TTC549 (cell line): ENCODE measurements at regions not wholly inside any gene's neighbourhood (a gene's known extent, or its start where the extent isn't known, plus 50 kb on each side); places are given as distances from the start of the nearest gene placed in this dataset.
"Not testable (repeated sequence)": the region's sequence is repeated elsewhere in the genome, so short reads cannot be mapped to it uniquely, and the experiment has no call there.

ENCODE experiments used
- FAIRE-seq: peaks from 2 replicates; lab custom pipeline; 2012; peaks lifted over from hg19 to GRCh38; lab: Jason Lieb, UNC

- no peak for FAIRE-seq
Observed at GRCh38 chr10:55897490-55897921, 463.6 kb downstream of the ZWINT start.

DNA sequence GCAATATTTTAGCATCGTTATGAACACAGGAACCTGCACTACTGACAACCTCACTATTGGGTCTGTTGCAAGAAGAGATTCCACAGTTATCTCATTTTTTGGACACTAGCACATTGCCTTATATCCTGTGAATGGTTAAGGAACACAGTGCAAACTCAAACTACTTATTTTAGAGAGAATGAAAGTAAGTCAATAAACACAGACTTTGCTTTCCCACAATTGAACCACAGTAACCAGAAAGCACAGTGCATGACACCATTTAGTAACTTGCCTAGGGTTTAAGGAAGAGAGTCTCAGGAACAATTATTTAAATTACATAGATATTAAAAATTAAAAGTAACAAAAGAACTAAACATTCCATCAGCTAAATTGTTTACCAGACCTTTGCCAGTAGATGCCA lies 468.8 kb downstream of the ZWINT start:
- FAIRE-seq: no peak

- no peak for FAIRE-seq
Observed at GRCh38 chr10:55881588-55881987, 479.5 kb downstream of the ZWINT start.

GRCh38 chr10:55873485-55873884 lies 487.6 kb downstream of the ZWINT start:
- FAIRE-seq: no peak

GRCh38 chr10:55870186-55870585 lies 490.9 kb downstream of the ZWINT start:
- no peak for FAIRE-seq

- no peak for FAIRE-seq
Observed at GRCh38 chr10:55867848-55868247, 493.2 kb downstream of the ZWINT start.

GRCh38 chr10:55858730-55859129 lies 502.3 kb downstream of the ZWINT start:
- no peak for FAIRE-seq

- no peak for FAIRE-seq
Observed at GRCh38 chr10:55852900-55853299, 508.2 kb downstream of the ZWINT start.

DNA sequence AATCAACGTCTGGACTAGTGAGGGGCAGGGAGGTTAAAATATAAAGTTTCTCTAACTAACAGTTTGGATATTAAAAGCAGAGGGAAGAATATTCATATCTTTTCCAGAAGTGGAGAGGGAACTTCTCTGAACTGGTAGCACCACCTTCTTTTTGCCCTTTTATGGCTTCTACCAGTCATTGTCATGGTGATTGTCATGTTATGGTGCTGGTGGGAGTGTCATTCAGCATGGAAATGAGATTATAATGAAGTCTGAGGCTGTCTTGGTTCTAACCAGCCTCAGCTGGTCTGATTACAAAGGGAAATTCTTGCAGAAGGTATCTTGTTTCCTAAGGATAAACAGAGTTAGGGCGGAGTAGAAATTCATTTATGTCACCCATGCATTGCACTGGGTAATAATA lies 523.8 kb downstream of the ZWINT start:
- no peak for FAIRE-seq

DNA sequence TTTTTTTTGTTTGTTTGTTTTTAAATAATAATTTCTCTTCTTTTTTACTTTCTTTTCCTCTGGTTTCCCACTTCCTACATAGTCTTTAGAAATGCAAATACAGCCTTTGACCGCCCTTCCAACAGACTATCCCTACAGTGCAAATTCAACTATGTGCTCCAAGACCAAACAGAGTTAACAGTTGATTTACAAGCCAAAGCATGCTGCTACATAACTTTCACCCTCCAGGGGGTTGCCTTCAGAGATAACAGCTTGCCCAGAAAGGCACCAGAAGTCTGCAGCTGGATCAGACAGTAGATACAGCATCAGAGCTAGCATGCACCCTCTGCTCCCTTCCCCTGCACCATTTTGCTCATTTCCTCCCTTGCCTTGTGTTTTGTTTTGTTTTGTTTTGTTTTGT lies 539.0 kb downstream of the ZWINT start:
- FAIRE-seq: no peak

- no peak for FAIRE-seq
Observed at GRCh38 chr10:55820478-55820877, 540.6 kb downstream of the ZWINT start.

- no peak for FAIRE-seq
Observed at GRCh38 chr10:55820071-55820470, 541.0 kb downstream of the ZWINT start.

DNA sequence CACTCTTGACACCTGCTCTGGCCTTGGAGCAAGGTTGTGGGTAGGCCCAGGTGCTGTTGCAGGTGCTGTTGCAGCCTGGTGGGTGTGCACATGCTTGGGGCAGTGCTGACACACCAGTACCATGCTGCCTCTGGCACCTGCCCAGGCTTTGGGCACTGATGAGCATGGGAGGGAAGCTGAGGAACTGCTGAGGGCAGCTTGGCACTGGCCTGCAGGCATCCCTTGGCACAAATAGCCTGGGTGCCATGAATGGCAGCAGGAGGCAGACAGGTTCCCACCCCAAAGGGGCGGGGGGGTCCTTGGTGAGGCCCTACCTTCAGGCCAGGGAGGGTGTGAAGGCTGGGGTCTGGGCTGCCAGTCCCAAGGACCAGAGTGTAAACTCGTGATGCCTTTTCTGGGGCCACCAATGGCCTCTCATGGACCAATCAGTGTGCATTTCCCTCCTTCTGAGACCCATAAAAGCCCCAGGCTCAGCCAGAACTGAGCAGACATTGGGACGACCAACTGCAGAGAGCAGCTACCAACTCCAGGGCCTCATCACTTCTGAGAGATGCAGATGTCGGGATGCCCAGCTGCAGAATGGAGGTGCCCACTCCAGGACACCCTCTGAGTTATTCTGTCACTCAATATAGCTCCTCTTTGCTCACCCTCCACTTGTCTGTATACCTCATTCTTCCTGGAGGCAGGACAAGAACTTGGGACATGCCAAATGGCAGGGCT lies 547.4 kb downstream of the ZWINT start:
- FAIRE-seq: no peak

- no peak for FAIRE-seq
Observed at GRCh38 chr10:55803055-55803454, 558.0 kb downstream of the ZWINT start.

GRCh38 chr10:55801353-55801661 lies 559.8 kb downstream of the ZWINT start:
- FAIRE-seq: no peak

GRCh38 chr10:55800602-55801352 lies 560.3 kb downstream of the ZWINT start:
- no peak for FAIRE-seq

DNA sequence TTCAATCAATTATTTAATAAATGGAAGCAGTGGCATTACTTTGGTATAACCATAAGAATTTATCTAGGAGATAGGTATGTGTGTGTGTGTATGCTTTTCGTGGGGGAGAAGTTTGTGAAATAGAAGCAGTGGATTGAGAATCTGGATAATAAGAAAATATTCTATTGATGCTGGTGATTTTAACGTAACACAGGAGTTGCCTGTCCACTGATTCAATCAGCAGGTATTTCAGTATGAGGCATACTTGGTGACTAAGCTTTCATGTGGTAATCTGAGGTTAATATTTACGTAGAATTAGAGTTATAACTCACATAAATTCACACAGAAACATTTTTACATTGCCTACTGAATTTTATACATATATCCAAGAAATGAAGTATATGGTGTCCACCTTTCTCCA lies 568.0 kb downstream of the ZWINT start:
- no peak for FAIRE-seq

DNA sequence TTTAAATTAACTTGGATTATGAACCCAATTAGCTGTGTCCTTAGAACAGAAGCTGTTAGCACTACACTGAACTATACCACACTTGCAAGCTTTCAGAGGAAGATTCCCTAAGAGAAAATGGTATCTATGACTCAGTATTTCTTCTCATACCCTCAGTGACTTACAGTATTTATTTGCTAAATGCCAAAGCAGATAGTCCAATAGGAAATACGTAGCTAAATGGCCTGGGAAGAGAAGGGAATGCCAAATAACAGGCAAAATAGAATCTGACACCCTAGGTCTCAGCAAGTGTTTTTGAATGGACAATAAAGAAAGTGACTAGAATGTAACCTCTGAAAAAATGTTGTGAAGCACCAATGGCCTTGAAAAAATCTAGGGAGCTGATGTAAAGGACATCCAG lies 570.8 kb downstream of the ZWINT start:
- not testable (repeated sequence) for FAIRE-seq

DNA sequence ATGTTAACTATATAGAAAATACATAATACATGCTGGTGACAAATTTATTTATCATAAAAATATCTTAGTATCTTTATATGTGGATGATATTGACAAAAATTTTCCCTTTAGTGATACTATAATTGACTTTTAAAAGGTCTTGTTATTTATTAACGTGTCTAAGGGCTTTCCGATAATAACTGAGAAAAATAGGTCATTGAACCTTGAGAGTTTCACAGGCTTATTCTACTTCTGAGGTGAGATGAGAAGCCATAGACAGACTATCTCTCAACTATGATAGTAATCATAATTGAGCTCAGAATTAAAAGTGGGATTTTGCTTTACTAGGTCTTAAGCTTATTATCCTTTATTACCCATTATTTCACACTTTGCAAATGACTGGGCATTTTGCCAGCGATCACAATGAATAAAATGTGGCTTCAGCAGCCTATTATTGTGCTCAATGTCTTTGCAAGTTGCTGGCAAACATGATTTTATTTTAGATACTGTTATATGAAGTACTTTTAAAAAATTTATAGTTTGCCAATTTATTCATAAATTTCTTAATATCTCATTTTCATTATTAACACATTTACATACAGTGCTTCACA lies 574.5 kb downstream of the ZWINT start:
- FAIRE-seq: no peak

GRCh38 chr10:55782181-55782580 lies 578.9 kb downstream of the ZWINT start:
- FAIRE-seq: no peak

- FAIRE-seq: peak; percentile 62
Observed at GRCh38 chr10:55766212-55766611, 594.8 kb downstream of the ZWINT start.

DNA sequence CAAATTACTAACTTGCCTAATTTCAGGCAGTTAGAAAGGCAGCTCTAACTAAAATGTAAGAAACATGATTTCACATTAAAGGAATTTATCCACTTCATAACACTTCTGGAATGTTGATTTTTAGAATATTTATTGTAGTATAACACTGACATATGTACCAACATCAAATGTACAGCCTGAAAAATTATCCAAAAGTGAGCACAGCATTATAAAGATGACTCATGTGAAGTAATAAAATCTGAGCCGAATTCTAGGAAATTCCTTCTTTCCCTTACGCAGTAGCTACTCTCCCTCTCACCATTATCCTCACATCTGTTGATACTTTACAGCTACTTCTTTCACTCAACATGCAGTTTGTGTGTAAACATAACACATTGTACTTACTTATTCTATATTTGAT lies 610.6 kb downstream of the ZWINT start:
- no peak for FAIRE-seq

DNA sequence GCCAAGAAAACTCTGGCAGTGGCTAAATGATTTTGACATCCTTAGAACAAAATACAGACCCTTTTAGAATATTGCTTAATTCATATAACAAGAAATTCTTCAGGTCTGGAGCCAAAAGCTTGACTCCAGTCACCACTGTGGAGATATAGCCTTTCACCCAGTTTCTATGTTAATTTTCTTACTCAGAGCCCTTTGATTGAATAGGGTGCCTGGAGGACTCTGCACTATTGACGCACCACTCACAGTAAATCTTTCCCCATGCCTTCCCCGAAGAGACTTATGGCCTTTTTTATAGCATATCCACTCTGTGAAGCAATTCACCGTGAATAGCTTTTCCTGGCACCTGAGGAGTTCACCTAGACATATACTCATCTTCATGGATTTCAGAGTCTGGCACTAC lies 613.8 kb downstream of the ZWINT start:
- no peak for FAIRE-seq

DNA sequence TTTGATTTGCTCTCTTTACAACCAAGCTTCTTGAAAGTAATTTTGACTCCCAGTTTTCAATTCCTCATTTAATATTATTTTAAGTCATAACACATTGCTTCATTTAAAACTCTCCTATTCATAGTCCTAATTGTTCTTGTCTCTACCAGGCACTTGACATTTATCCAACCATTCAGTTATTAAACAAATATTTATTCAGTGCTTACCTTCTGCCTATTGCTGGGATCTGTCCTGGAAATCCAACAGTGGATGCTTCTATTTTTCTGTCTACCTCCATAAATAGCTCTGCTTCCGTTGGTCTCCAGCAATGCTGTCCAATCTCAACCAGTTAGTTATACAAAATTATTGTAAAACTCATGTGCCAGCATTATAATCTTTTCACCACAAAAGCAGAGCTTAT lies 615.1 kb downstream of the ZWINT start:
- no peak for FAIRE-seq
